Uterus (tissue), 3 donors: ENCODE measurements at regions not wholly inside any gene's neighbourhood (a gene's known extent, or its start where the extent isn't known, plus 50 kb on each side); places are given as distances from the start of the nearest gene placed in this dataset.

Source experiments
- DNase-seq, 2 donors: peaks; one replicate each; pipeline ENCODE4 v3.0.0-alpha.2; 2019 to 2020
- H3K27ac ChIP-seq, 2 donors: fragments of 200-600 bp; sonication (generic); 1 replicate in 1 of 2; 2 replicates in 1 of 2; pipeline ENCODE4 v1.5.1; 2016 to 2018
- H3K27me3 ChIP-seq, 2 donors: fragments of 200-600 bp; sonication (generic); one replicate each; pipeline ENCODE4 v1.5.1; 2018 to 2019; ENCODE audit warnings: control low read depth in 1 of 2
- H3K36me3 ChIP-seq, 2 donors: fragments of 200-600 bp; sonication (generic); one replicate each; pipeline ENCODE4 v1.5.1; 2019; ENCODE audit warnings: control low read depth in 1 of 2
- H3K4me1 ChIP-seq, 2 donors: fragments of 200-600 bp; sonication (generic); one replicate each; pipeline ENCODE4 v1.5.1; 2018 to 2019; ENCODE audit warnings: control low read depth in 1 of 2
- H3K4me3 ChIP-seq, 2 donors: fragments of 200-600 bp; sonication (generic); 1 replicate in 1 of 2; 2 replicates in 1 of 2; pipeline ENCODE4 v1.5.1; 2018 to 2019; ENCODE audit warnings: mild to moderate bottlenecking in 1 of 2
- H3K9me3 ChIP-seq, 2 donors: fragments of 200-600 bp; sonication (generic); one replicate each; pipeline ENCODE4 v1.5.1; 2019; ENCODE audit warnings: control low read depth in 1 of 2
- POLR2A ChIP-seq, 2 donors: fragments of 450-650 bp; IDR thresholded peaks; one replicate each; pipeline ENCODE4 v1.6.1; 2016; ENCODE audit warnings: antibody characterized with exemption in 2 of 2, mild to moderate bottlenecking in 1 of 2, moderate library complexity in 1 of 2
- intact Hi-C: fragments of 100-400 bp; cut with DNase I; formaldehyde crosslinking; loops from one replicate; pipeline ENCODE4 v1.15.1; 2023; ENCODE audit warnings: low total_unique reads
- TF ChIP-seq, protein P1 (sequence below), 4 experiments: fragments of 200-600 bp in 2 of 4; fragments of 450-650 bp in 2 of 4; sonication (generic) in 2 of 4; IDR thresholded peaks; one replicate each; pipeline ENCODE4 v1.5.1; 2016 to 2019; ENCODE audit warnings: antibody characterized with exemption in 4 of 4, mild to moderate bottlenecking in 2 of 4, moderate library complexity in 1 of 4
- donor health status: DM: yes; HTN: yes; CAD: no.

DNA sequence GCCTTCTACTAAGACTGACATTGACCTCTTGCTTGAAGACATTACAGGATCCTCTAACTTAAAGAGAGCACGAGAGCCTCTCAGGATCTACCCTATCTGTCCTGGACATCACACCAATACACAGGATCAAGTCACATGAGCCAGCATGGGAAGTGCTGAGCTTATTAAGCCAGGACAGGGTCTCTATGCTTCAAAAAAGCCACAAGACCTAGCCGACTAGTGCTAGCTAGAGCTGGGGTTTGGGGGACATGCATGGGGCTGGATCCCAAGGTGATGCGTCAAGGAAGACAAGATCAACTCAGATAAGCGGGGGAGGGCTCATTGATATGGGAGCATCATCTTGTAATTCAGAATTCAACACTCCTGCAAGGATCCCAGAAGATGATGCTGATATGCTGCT, 167.2 kb upstream of the TAB2 start:
- intact Hi-C loops: no loop called here

DNA sequence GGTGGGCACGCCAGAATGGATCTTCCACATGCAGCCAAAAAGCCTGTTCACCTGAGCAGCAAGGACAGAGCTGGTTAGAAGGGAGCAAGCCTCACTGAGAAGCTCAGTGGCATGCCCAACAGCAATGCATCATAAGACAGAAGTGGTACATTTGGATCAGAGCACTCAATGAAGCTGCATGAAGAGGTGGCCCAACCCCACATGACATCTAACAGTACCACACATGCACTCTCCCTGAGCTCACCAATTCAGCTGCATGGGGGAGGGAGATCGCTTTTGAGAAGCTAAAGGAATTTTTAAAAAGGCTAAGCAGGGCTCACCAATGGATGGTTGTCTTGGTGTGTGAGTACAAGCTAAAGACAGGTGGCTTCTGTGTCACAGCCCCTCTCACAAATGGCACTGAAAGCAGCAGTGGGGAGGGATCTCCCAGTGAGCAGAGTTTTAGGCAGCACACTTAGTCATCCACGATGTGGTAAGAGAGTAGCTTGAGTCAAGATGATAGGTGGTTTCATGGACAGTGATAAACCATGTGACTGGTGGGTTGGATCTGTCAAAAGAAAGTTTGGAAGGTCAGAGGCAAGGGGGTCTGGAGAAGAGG, 166.6 kb upstream of the TAB2 start:
- H3K9me3 ChIP-seq: no peaks in the 10 kb centered on the region
- DNase-seq: no peak
- H3K36me3 ChIP-seq: no peaks in the 10 kb centered on the region
- no peak overlapping the region for H3K27ac ChIP-seq
- no peaks in the 10 kb centered on the region for H3K4me1 ChIP-seq
- TF ChIP-seq POLR2A (IDR thresholded peaks at IDR 0.05): no peak
- TF ChIP-seq, protein P1, sequence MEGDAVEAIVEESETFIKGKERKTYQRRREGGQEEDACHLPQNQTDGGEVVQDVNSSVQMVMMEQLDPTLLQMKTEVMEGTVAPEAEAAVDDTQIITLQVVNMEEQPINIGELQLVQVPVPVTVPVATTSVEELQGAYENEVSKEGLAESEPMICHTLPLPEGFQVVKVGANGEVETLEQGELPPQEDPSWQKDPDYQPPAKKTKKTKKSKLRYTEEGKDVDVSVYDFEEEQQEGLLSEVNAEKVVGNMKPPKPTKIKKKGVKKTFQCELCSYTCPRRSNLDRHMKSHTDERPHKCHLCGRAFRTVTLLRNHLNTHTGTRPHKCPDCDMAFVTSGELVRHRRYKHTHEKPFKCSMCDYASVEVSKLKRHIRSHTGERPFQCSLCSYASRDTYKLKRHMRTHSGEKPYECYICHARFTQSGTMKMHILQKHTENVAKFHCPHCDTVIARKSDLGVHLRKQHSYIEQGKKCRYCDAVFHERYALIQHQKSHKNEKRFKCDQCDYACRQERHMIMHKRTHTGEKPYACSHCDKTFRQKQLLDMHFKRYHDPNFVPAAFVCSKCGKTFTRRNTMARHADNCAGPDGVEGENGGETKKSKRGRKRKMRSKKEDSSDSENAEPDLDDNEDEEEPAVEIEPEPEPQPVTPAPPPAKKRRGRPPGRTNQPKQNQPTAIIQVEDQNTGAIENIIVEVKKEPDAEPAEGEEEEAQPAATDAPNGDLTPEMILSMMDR (IDR thresholded peaks at IDR 0.05): no peak
- no peak overlapping the region for H3K4me3 ChIP-seq
- H3K27me3 ChIP-seq: no peaks in the 10 kb centered on the region
- intact Hi-C loops: no loop called here

More for the DNA sequence above, 167.2 kb upstream of the TAB2 start:
- H3K9me3 ChIP-seq: no peaks in the 10 kb centered on the region
- H3K4me1 ChIP-seq: no peaks in the 10 kb centered on the region
- TF ChIP-seq POLR2A (IDR thresholded peaks at IDR 0.05): no peak
- TF ChIP-seq, protein P1 (IDR thresholded peaks at IDR 0.05): no peak
- H3K27ac ChIP-seq: no peak overlapping the region
- no peak for DNase-seq
- H3K4me3 ChIP-seq: no peak overlapping the region
- no peaks in the 10 kb centered on the region for H3K36me3 ChIP-seq
- H3K27me3 ChIP-seq: no peaks in the 10 kb centered on the region

DNA sequence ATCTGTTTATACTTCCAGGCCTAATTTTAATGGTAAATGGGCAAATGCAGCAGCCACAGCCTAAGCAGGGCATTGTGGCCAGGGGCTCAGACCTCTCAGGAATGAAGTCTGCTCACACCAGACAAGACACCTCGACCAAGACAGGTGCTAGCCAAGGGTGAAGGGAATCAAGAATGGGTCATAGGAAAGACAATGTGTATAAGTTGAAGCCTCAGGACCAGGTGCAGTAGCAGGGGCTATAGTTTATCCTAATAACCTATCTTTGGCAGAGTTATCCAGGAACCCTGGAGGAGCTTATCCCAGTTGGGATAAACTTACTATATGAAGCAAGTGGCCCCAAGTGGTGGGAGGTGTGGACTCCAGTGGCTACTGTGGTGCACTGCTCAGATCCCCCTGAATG, 165.0 kb upstream of the TAB2 start:
- no peaks in the 10 kb centered on the region for H3K27me3 ChIP-seq
- DNase-seq: no peak
- no peak overlapping the region for H3K27ac ChIP-seq
- TF ChIP-seq, protein P1 (IDR thresholded peaks at IDR 0.05): no peak
- no peak for TF ChIP-seq POLR2A (IDR thresholded peaks at IDR 0.05)
- H3K4me1 ChIP-seq: no peaks in the 10 kb centered on the region
- no peak overlapping the region for H3K4me3 ChIP-seq
- no peaks in the 10 kb centered on the region for H3K36me3 ChIP-seq
- intact Hi-C loops: no loop called here
- no peaks in the 10 kb centered on the region for H3K9me3 ChIP-seq

DNA sequence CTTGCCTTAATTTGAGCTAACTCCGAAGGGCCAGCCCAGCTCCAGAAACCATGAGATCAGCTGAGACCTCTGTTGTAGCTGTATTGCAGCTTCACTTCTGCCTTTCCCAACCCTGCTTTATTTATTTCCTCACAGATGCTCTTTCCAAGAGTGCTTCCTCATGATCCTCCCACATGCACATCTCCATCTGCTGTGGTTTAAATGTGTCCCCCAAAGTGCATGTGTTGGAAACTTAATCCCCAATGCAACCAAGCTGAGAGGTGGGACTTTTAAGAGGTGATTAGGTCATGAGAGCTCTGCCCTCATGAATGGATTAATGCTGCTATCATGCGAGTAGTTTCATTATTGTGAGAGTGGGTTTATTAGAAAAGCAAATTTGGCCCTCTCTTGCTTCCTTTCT, 164.4 kb upstream of the TAB2 start:
- intact Hi-C loops: no loop called here
- no peak for DNase-seq
- Histone ChIP-seq H3K27ac (no peak overlapping the region), H3K9me3 (no peaks in the 10 kb centered on the region), H3K4me1 (no peaks in the 10 kb centered on the region), H3K4me3 (no peak overlapping the region), H3K36me3 (no peaks in the 10 kb centered on the region), H3K27me3 (no peaks in the 10 kb centered on the region)
- TF ChIP-seq, protein P1 (IDR thresholded peaks at IDR 0.05): no peak
- TF ChIP-seq POLR2A (IDR thresholded peaks at IDR 0.05): no peak

DNA sequence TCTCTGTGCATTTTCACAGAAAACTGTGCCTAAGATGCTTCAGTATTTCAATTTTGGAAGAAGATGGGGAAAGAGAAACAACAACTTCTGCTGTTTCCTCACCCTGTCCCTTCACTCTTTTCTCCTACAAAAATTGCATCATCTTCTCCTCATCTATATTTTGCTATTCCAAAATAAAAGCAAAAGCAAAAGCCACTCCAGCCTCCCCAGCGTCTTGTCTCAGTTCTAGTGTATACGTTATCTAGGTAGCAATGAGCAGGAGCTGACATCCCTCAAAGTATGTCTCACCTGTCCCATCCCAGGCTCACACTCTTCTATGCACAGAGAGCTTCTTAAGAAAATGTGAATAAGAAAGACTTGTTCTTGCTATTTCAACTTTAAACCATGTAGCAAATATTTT, 163.8 kb upstream of the TAB2 start:
- Histone ChIP-seq H3K27me3 (no peaks in the 10 kb centered on the region), H3K36me3 (no peaks in the 10 kb centered on the region), H3K27ac (no peak overlapping the region), H3K9me3 (no peaks in the 10 kb centered on the region), H3K4me1 (no peaks in the 10 kb centered on the region), H3K4me3 (no peak overlapping the region)
- TF ChIP-seq, protein P1 (IDR thresholded peaks at IDR 0.05): no peak
- no peak for TF ChIP-seq POLR2A (IDR thresholded peaks at IDR 0.05)
- intact Hi-C loops: no loop called here
- no peak for DNase-seq
